Activated CD4-positive, alpha-beta memory T cell treated with anti-CD3 and anti-CD28 coated beads for 36 hours (primary cell): ENCODE measurements at regions not wholly inside any gene's neighbourhood (a gene's known extent, or its start where the extent isn't known, plus 50 kb on each side); places are given as distances from the start of the nearest gene placed in this dataset.

ENCODE experiments used
- CTCF ChIA-PET: fragments of 350-600 bp; sonication (Branson Sonifier 250); formaldehyde crosslinking; loops from one replicate; lab custom pipeline; 2021; ENCODE audit warnings: antibody characterized with exemption, inconsistent platforms; lab: Charles Lee
- POLR2A ChIA-PET: fragments of 350-600 bp; sonication (Branson Sonifier 250); formaldehyde crosslinking; loops from one replicate; lab custom pipeline; 2021; ENCODE audit warnings: antibody characterized with exemption; lab: Charles Lee
- DNase-seq: peaks from one replicate; pipeline ENCODE4 v3.0.0-alpha.2; 2020
- H3K27ac Mint-ChIP-seq: one replicate; pipeline ENCODE4 v1.8.0; 2021; ENCODE audit warnings: mixed read lengths
- H3K27me3 Mint-ChIP-seq: one replicate; pipeline ENCODE4 v1.8.0; 2021; ENCODE audit warnings: mixed read lengths
- H3K36me3 Mint-ChIP-seq: one replicate; pipeline ENCODE4 v1.8.0; 2021; ENCODE audit warnings: mixed read lengths
- H3K4me1 Mint-ChIP-seq: one replicate; pipeline ENCODE4 v1.8.0; 2021; ENCODE audit warnings: low read depth, mixed read lengths
- H3K4me3 Mint-ChIP-seq: one replicate; pipeline ENCODE4 v1.8.0; 2021; ENCODE audit warnings: mild to moderate bottlenecking, mixed read lengths
- H3K9me3 Mint-ChIP-seq: one replicate; pipeline ENCODE4 v1.8.0; 2021; ENCODE audit warnings: mixed read lengths
- intact Hi-C: fragments of 100-400 bp; cut with micrococcal nuclease; formaldehyde crosslinking; loops from one replicate; pipeline ENCODE4 v1.15.1; 2023

DNA sequence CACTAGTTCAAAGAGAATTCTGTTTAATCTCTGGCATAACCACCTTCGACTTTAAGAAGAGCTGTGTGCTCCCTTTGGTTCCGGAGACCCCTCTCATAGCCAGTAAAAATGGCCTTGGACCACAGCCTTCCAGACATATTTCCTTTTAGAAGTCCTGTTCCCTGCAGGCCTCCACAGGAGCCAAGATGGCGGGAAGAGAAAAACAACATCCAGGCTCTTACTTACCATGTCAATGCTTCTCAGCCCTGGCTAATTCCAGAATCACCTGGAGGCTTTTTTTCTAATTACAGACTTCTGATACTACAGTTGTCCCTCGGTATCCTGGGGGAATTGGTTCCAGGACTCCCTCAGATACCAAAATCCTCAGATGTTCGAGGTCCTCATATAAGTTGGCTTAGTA lies 362.5 kb downstream of the PBX1 start:
- intact Hi-C loops: no loop called here
- no peak overlapping the region for H3K4me3 Mint-ChIP-seq
- ChIA-PET POLR2A (no interaction called here), CTCF (no interaction called here)
- no peaks in the 10 kb centered on the region for H3K27me3 Mint-ChIP-seq
- no peaks in the 10 kb centered on the region for H3K36me3 Mint-ChIP-seq
- H3K4me1 Mint-ChIP-seq: no peaks in the 10 kb centered on the region
- H3K9me3 Mint-ChIP-seq: no peaks in the 10 kb centered on the region
- H3K27ac Mint-ChIP-seq: no peak overlapping the region
- DNase-seq: no peak

- intact Hi-C loops: no loop called here
- no peak for DNase-seq
- Mint-ChIP-seq H3K4me3 (no peak overlapping the region), H3K27me3 (no peaks in the 10 kb centered on the region), H3K9me3 (no peaks in the 10 kb centered on the region), H3K4me1 (no peaks in the 10 kb centered on the region), H3K27ac (no peak overlapping the region), H3K36me3 (no peaks in the 10 kb centered on the region)
- CTCF ChIA-PET: no interaction called here
- POLR2A ChIA-PET: no interaction called here
Observed at GRCh38 chr1:164918140-164918539, 359.2 kb downstream of the PBX1 start.

- ChIA-PET POLR2A (no interaction called here), CTCF (no interaction called here)
- no peaks in the 10 kb centered on the region for H3K9me3 Mint-ChIP-seq
- H3K4me3 Mint-ChIP-seq: no peak overlapping the region
- H3K27me3 Mint-ChIP-seq: no peaks in the 10 kb centered on the region
- no peaks in the 10 kb centered on the region for H3K36me3 Mint-ChIP-seq
- no peak overlapping the region for H3K27ac Mint-ChIP-seq
- intact Hi-C loops: no loop called here
- no peaks in the 10 kb centered on the region for H3K4me1 Mint-ChIP-seq
- DNase-seq: no peak
Observed at GRCh38 chr1:164914208-164914607, 355.2 kb downstream of the PBX1 start.

GRCh38 chr1:164912290-164912689 lies 353.3 kb downstream of the PBX1 start:
- Mint-ChIP-seq H3K4me1 (no peaks in the 10 kb centered on the region), H3K4me3 (no peak overlapping the region), H3K27ac (no peak overlapping the region), H3K9me3 (no peaks in the 10 kb centered on the region), H3K36me3 (no peaks in the 10 kb centered on the region), H3K27me3 (no peaks in the 10 kb centered on the region)
- ChIA-PET CTCF (no interaction called here), POLR2A (no interaction called here)
- no peak for DNase-seq
- intact Hi-C loops: no loop called here

GRCh38 chr1:164910671-164911070 lies 351.7 kb downstream of the PBX1 start:
- Mint-ChIP-seq H3K36me3 (no peaks in the 10 kb centered on the region), H3K9me3 (no peaks in the 10 kb centered on the region)
- POLR2A ChIA-PET: no interaction called here

GRCh38 chr1:164907666-164908065 lies 348.7 kb downstream of the PBX1 start:
- Mint-ChIP-seq H3K4me3 (no peak overlapping the region), H3K9me3 (no peaks in the 10 kb centered on the region), H3K27me3 (no peaks in the 10 kb centered on the region), H3K4me1 (no peaks in the 10 kb centered on the region), H3K27ac (no peak overlapping the region), H3K36me3 (no peaks in the 10 kb centered on the region)
- intact Hi-C loops: no loop called here
- ChIA-PET CTCF (no interaction called here), POLR2A (no interaction called here)
- no peak for DNase-seq

More at GRCh38 chr1:164910671-164911070, 351.7 kb downstream of the PBX1 start:
- DNase-seq: no peak
- Mint-ChIP-seq H3K4me3 (no peak overlapping the region), H3K27ac (no peak overlapping the region), H3K27me3 (no peaks in the 10 kb centered on the region), H3K4me1 (no peaks in the 10 kb centered on the region)
- CTCF ChIA-PET: no interaction called here
- intact Hi-C loops: no loop called here

- DNase-seq: no peak
- H3K4me3 Mint-ChIP-seq: no peak overlapping the region
- ChIA-PET POLR2A (no interaction called here), CTCF (no interaction called here)
- H3K9me3 Mint-ChIP-seq: no peaks in the 10 kb centered on the region
- no peaks in the 10 kb centered on the region for H3K27me3 Mint-ChIP-seq
- H3K4me1 Mint-ChIP-seq: no peaks in the 10 kb centered on the region
- H3K27ac Mint-ChIP-seq: no peak overlapping the region
- intact Hi-C loops: no loop called here
- no peaks in the 10 kb centered on the region for H3K36me3 Mint-ChIP-seq
Observed at GRCh38 chr1:164905869-164906268, 346.9 kb downstream of the PBX1 start.

GRCh38 chr1:164902491-164902890 lies 343.5 kb downstream of the PBX1 start:
- H3K27me3 Mint-ChIP-seq: no peaks in the 10 kb centered on the region
- H3K36me3 Mint-ChIP-seq: no peaks in the 10 kb centered on the region
- H3K27ac Mint-ChIP-seq: no peak overlapping the region
- H3K9me3 Mint-ChIP-seq: peaks cover 4% of the 10 kb centered on the region
- POLR2A ChIA-PET: no interaction called here
- H3K4me3 Mint-ChIP-seq: no peak overlapping the region
- CTCF ChIA-PET: no interaction called here
- no peaks in the 10 kb centered on the region for H3K4me1 Mint-ChIP-seq
- intact Hi-C loops: no loop called here
- no peak for DNase-seq
